HEK293 (cell line): ENCODE measurements at regions not wholly inside any gene's neighbourhood (a gene's known extent, or its start where the extent isn't known, plus 50 kb on each side); places are given as distances from the start of the nearest gene placed in this dataset.

Experiments
- CTCF ChIA-PET: fragments of 350-600 bp; formaldehyde crosslinking; extraction: SDS; loops from one replicate; lab custom pipeline; 2021; ENCODE audit warnings: antibody characterized with exemption; lab: Yijun Ruan, JAX
- POLR2A ChIA-PET: fragments of 300-600 bp; formaldehyde crosslinking; extraction: SDS; loops from one replicate; lab custom pipeline; 2020; ENCODE audit warnings: antibody characterized with exemption, inconsistent platforms; lab: Yijun Ruan, JAX
- H3K27ac ChIP-seq: fragments of 200-500 bp; sonication (Bioruptor generic); 2 replicates; pipeline ENCODE4 v1.5.1; 2014; ENCODE audit warnings: low read depth, low read length, control low read depth, inconsistent platforms; ENCODE audit errors: extremely low read depth
- H3K36me3 ChIP-seq, 2 experiments: fragments of 200-500 bp in 1 of 2; sonication (Bioruptor generic) in 1 of 2; 1 replicate in 1 of 2; 2 replicates in 1 of 2; pipeline ENCODE4 v1.5.1; 2014 to 2017; ENCODE audit warnings: inconsistent platforms in 2 of 2, low read length in 2 of 2; ENCODE audit not compliant: control insufficient read depth in 2 of 2, insufficient read depth in 1 of 2
- H3K4me1 ChIP-seq: fragments of 200-500 bp; sonication (Bioruptor generic); 2 replicates; pipeline ENCODE4 v1.5.1; 2014; ENCODE audit warnings: mild to moderate bottlenecking, low read length, inconsistent platforms; ENCODE audit not compliant: control insufficient read depth, insufficient read depth
- H3K4me3 ChIP-seq: 2 replicates; pipeline ENCODE4 v1.5.1; 2011; ENCODE audit warnings: low read depth, mild to moderate bottlenecking, control low read depth, low read length, moderate library complexity
- H3K9me3 ChIP-seq: fragments of 200-500 bp; sonication (Bioruptor generic); 2 replicates; pipeline ENCODE4 v1.5.1; 2014; ENCODE audit warnings: low read depth, low read length, inconsistent platforms; ENCODE audit not compliant: control insufficient read depth, insufficient read depth
- GLIS2 ChIP-seq: fragments of 450-650 bp; formaldehyde crosslinking; IDR thresholded peaks from 2 replicates; pipeline ENCODE4 v1.5.1; 2016; ENCODE audit warnings: missing biosample characterization, missing genetic modification characterization
- HOXC10 ChIP-seq: sonication (generic); formaldehyde crosslinking; IDR thresholded peaks from 2 replicates; pipeline ENCODE4 v1.8.1; 2023; ENCODE audit warnings: mild to moderate bottlenecking, missing genetic modification reagents
- HOXD13 ChIP-seq: sonication (generic); formaldehyde crosslinking; IDR thresholded peaks from 2 replicates; pipeline ENCODE4 v1.8.0; 2022; ENCODE audit warnings: missing genetic modification reagents, borderline replicate concordance
- SALL2 ChIP-seq: fragments of 450-650 bp; formaldehyde crosslinking; IDR thresholded peaks from 2 replicates; pipeline ENCODE4 v1.5.0; 2017; ENCODE audit warnings: missing biosample characterization, mild to moderate bottlenecking, missing genetic modification characterization, borderline replicate concordance
- SETDB1 ChIP-seq: IDR thresholded peaks from one replicate; pipeline ENCODE4 v1.6.1; 2017; ENCODE audit warnings: mild to moderate bottlenecking, low read length, moderate library complexity, mixed read lengths; ENCODE audit not compliant: insufficient read length
- SP3 ChIP-seq: fragments of 450-650 bp; formaldehyde crosslinking; IDR thresholded peaks from 2 replicates; pipeline ENCODE4 v1.5.1; 2016; ENCODE audit warnings: missing biosample characterization, missing genetic modification characterization
- SP7 ChIP-seq: fragments of 450-650 bp; formaldehyde crosslinking; IDR thresholded peaks from 2 replicates; pipeline ENCODE4 v1.5.1; 2016; ENCODE audit warnings: missing biosample characterization, missing genetic modification characterization
- ZNF19 ChIP-seq: fragments of 450-650 bp; formaldehyde crosslinking; IDR thresholded peaks from 2 replicates; pipeline ENCODE4; 2016; ENCODE audit warnings: missing biosample characterization, missing genetic modification characterization, low read depth
- ZNF223 ChIP-seq: fragments of 450-650 bp; formaldehyde crosslinking; IDR thresholded peaks from 2 replicates; pipeline ENCODE4 v1.5.1; 2016; ENCODE audit warnings: missing biosample characterization, missing genetic modification characterization
- ZNF239 ChIP-seq: fragments of 450-650 bp; formaldehyde crosslinking; IDR thresholded peaks from 2 replicates; pipeline ENCODE4 v1.5.1; 2016; ENCODE audit warnings: missing biosample characterization, missing genetic modification characterization
- ZNF324 ChIP-seq: fragments of 450-650 bp; formaldehyde crosslinking; IDR thresholded peaks from 2 replicates; pipeline ENCODE4 v1.5.1; 2016; ENCODE audit warnings: missing biosample characterization, missing genetic modification characterization
- ZNF433 ChIP-seq: fragments of 450-650 bp; formaldehyde crosslinking; IDR thresholded peaks from 2 replicates; pipeline ENCODE4 v1.5.1; 2016; ENCODE audit warnings: missing biosample characterization, missing genetic modification characterization, low read depth
- ZNF530 ChIP-seq: fragments of 450-650 bp; formaldehyde crosslinking; IDR thresholded peaks from 2 replicates; pipeline ENCODE4 v1.5.1; 2016; ENCODE audit warnings: low read depth, missing biosample characterization, missing genetic modification characterization
- ZNF558 ChIP-seq: fragments of 450-650 bp; formaldehyde crosslinking; IDR thresholded peaks from 2 replicates; pipeline ENCODE4 v1.5.1; 2016; ENCODE audit warnings: missing biosample characterization, missing genetic modification characterization
- ZNF610 ChIP-seq: fragments of 450-650 bp; formaldehyde crosslinking; IDR thresholded peaks from 2 replicates; pipeline ENCODE4 v1.5.1; 2016; ENCODE audit warnings: missing biosample characterization, missing genetic modification characterization, borderline replicate concordance
- ZNF692 ChIP-seq: fragments of 450-650 bp; formaldehyde crosslinking; IDR thresholded peaks from 2 replicates; pipeline ENCODE4 v1.5.1; 2016; ENCODE audit warnings: missing biosample characterization, missing genetic modification characterization
- ZNF777 ChIP-seq: fragments of 450-650 bp; formaldehyde crosslinking; IDR thresholded peaks from 2 replicates; pipeline ENCODE4 v1.5.1; 2017; ENCODE audit warnings: missing biosample characterization, missing genetic modification characterization, borderline replicate concordance
- ZSCAN23 ChIP-seq: fragments of 450-650 bp; formaldehyde crosslinking; IDR thresholded peaks from 2 replicates; pipeline ENCODE4 v1.5.1; 2016; ENCODE audit warnings: missing biosample characterization, missing genetic modification characterization
- TF ChIP-seq, protein P1 (sequence below): fragments of 450-650 bp; formaldehyde crosslinking; IDR thresholded peaks from 2 replicates; pipeline ENCODE4 v1.5.1; 2017; ENCODE audit warnings: missing biosample characterization, missing genetic modification characterization
- TF ChIP-seq, protein P2 (sequence below): fragments of 450-650 bp; IDR thresholded peaks from 2 replicates; pipeline ENCODE4 v1.5.1; 2018; ENCODE audit warnings: missing biosample characterization, mild to moderate bottlenecking, missing genetic modification characterization
- TF ChIP-seq, protein P3 (sequence below): fragments of 450-650 bp; formaldehyde crosslinking; optimal IDR thresholded peaks from 2 replicates; pipeline ENCODE3; 2016; ENCODE audit warnings: missing biosample characterization, mild to moderate bottlenecking, missing genetic modification characterization

GRCh38 chr12:126570566-126570965, 1505.3 kb downstream of the AACS start (continued):
- TF ChIP-seq GLIS2 = no peak

DNA sequence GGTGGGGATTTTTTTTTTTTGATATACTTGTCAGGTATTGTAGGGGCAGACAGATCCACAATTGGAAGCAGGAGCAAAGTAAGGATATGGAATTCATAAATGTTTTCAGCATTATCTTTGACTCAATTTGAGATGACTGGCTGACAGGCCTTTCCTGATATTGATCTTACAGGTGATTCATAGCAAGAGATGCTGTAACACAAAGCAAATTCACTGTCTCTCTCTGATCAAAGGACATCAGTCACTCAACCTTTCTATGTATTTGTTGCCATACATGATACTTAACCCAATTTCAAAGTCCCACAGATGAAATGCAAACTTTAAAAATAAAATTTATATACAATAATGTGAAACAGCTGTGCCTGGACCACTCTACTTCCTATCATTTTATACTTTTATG, 1506.9 kb downstream of the AACS start:
- H3K4me3 ChIP-seq = no peak overlapping the region
- CTCF ChIA-PET = interaction anchor here (0.6 kb wide), 1 partner anchor 348 kb away, joined by 3 read pairs; no protein-coding TSS in a partner anchor
- H3K4me1 ChIP-seq = no peaks in the 10 kb centered on the region
- POLR2A ChIA-PET = no interaction called here
- H3K36me3 ChIP-seq = no peaks in the 10 kb centered on the region
- no peaks in the 10 kb centered on the region for H3K9me3 ChIP-seq
- H3K27ac ChIP-seq = no peak overlapping the region
- TF ChIP-seq ZNF610 (tag by site-specific recombination) = no peak
- TF ChIP-seq SETDB1 = no peak
- no peak for TF ChIP-seq SP7
- TF ChIP-seq ZSCAN23 (tag by site-specific recombination) = no peak
- TF ChIP-seq ZNF223 (tag by site-specific recombination) = no peak
- no peak for TF ChIP-seq ZNF433 (tag by site-specific recombination)
- no peak for TF ChIP-seq HOXC10 (CRISPR knock-in tag)
- TF ChIP-seq HOXD13 (CRISPR knock-in tag) = no peak
- TF ChIP-seq ZNF692 (tag by site-specific recombination) = no peak
- no peak for TF ChIP-seq SP3
- TF ChIP-seq, protein P1, sequence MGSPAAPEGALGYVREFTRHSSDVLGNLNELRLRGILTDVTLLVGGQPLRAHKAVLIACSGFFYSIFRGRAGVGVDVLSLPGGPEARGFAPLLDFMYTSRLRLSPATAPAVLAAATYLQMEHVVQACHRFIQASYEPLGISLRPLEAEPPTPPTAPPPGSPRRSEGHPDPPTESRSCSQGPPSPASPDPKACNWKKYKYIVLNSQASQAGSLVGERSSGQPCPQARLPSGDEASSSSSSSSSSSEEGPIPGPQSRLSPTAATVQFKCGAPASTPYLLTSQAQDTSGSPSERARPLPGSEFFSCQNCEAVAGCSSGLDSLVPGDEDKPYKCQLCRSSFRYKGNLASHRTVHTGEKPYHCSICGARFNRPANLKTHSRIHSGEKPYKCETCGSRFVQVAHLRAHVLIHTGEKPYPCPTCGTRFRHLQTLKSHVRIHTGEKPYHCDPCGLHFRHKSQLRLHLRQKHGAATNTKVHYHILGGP (tag by site-specific recombination) = no peak
- TF ChIP-seq, protein P2, sequence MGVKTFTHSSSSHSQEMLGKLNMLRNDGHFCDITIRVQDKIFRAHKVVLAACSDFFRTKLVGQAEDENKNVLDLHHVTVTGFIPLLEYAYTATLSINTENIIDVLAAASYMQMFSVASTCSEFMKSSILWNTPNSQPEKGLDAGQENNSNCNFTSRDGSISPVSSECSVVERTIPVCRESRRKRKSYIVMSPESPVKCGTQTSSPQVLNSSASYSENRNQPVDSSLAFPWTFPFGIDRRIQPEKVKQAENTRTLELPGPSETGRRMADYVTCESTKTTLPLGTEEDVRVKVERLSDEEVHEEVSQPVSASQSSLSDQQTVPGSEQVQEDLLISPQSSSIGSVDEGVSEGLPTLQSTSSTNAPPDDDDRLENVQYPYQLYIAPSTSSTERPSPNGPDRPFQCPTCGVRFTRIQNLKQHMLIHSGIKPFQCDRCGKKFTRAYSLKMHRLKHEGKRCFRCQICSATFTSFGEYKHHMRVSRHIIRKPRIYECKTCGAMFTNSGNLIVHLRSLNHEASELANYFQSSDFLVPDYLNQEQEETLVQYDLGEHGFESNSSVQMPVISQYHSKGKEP (tag by site-specific recombination) = no peak
- TF ChIP-seq ZNF777 (tag by site-specific recombination) = no peak
- no peak for TF ChIP-seq ZNF558 (tag by site-specific recombination)
- TF ChIP-seq ZNF324 (tag by site-specific recombination) = no peak
- no peak for TF ChIP-seq ZNF19 (tag by site-specific recombination)
- no peak for TF ChIP-seq ZNF530 (tag by site-specific recombination)
- TF ChIP-seq ZNF239 = no peak
- TF ChIP-seq, protein P3, sequence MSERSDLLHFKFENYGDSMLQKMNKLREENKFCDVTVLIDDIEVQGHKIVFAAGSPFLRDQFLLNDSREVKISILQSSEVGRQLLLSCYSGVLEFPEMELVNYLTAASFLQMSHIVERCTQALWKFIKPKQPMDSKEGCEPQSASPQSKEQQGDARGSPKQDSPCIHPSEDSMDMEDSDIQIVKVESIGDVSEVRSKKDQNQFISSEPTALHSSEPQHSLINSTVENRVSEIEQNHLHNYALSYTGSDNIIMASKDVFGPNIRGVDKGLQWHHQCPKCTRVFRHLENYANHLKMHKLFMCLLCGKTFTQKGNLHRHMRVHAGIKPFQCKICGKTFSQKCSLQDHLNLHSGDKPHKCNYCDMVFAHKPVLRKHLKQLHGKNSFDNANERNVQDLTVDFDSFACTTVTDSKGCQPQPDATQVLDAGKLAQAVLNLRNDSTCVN (tag by site-specific recombination) = no peak
- TF ChIP-seq, all 188 proteins: peak for 0

DNA sequence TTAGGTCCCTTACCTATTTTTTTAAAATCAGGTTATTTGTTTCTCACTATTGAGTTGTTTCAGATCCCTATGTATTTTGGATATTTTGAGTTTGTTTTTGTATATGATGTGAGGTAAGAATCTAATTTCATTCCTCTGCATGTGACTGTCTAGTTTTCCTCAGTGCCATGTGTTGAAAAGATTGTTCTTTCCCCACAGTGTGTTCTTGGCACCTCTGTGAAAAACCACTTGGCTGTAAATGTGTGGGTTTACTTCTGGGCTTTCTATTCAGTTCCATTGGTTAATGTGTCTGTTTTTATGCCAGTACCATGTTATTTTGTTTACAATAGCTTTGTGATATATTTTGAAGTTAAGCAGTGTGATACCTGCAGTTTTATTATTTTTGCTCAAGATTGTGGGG, 1516.4 kb downstream of the AACS start:
- ChIA-PET CTCF (no interaction called here), POLR2A (no interaction called here)
- Histone ChIP-seq H3K36me3 (no peaks in the 10 kb centered on the region), H3K4me1 (no peaks in the 10 kb centered on the region), H3K4me3 (no peak overlapping the region), H3K9me3 (no peaks in the 10 kb centered on the region), H3K27ac (no peak overlapping the region)
- no peak for TF ChIP-seq SALL2
